Dermis microvascular lymphatic vessel endothelial cell (primary cell): ENCODE measurements at regions not wholly inside any gene's neighbourhood (a gene's known extent, or its start where the extent isn't known, plus 50 kb on each side); places are given as distances from the start of the nearest gene placed in this dataset.
"Not testable (repeated sequence)": the region's sequence is repeated elsewhere in the genome, so short reads cannot be mapped to it uniquely, and the experiment has no call there.

ENCODE experiments used
- DNase-seq, 2 donors: peaks; one replicate each; pipeline versions ENCODE4 v3.0.0 to v3.0.0-alpha.2; 2010; ENCODE audit warnings: low read depth in 2 of 2

DNA sequence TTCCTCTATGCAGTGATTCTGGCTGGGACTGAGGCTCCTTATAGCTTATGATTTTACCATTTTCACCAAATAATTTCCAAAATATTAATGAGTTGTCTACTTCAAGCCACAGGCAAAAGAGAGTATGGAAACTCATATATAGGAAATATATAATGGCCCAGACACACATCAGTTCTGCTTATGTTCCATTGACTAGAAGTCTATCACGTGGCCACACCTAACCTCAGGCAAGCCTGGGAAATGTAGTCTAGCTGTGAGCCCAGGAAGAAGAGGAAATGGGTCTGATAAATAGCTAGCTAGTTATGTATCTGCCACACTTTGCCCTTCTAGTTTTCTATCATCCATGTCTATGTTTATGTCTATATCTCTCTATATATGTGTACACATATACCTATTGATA, 195.1 kb downstream of the OTOL1 start:
- DNase-seq, result no peak

DNA sequence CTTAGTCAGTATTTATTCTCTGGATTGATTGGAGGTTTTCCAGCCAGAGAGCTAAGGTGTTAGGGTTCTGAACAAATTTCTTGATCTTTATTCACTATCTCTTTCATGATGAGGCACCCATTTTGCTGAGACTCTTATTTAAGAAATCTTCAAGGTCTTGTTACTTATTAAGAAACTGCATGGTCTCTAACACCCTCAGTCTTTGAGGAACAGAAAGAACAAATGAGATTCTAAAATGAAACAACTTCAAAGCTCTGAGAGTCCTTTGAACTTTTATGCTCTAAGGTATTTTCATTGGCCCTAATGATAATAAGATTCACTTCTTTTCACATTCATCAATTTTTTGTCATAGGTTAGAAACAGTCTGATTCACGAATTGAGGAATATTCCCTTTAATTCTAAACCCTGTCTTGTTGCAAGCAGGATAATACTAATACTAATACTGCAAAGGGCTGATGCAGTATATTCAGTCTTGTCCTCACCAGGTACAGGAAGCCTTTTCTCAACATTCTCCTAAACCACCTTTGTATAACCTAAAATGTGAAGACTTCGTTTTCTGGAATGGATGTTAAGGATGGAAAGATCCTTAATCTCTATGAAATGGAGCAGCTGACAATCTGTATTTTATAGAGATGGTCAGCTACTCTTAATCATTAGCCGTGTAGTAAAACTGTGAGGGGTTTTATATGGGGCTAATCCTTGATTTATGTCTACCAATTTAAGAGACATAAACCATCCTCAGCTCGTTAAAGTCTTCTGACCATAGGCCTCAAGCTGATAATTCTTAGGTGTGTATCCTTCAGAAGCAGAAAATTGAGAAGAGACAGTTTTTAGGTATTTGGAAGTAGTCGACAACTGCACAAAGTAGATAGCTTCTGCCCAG, 198.3 kb downstream of the OTOL1 start:
- no peak for DNase-seq

DNA sequence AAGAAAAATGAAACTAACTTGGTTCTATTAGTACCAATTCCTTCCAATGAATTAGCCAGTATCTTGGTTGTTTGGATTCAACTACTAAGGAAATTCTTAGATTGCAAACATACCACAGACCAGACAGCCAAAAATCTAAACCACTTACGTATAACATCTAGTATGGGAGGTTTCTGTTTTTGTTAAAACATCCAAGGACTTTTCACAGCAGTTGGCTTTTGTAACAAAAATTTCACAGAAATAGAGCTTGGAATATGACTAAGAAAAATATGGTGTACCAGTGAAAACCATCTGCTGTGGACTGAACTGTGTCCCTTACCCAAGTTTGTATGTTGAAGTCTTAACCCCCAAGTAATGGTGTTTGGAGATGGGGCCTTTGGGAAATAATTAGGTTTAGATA, 199.2 kb downstream of the OTOL1 start:
- no peak for DNase-seq

DNA sequence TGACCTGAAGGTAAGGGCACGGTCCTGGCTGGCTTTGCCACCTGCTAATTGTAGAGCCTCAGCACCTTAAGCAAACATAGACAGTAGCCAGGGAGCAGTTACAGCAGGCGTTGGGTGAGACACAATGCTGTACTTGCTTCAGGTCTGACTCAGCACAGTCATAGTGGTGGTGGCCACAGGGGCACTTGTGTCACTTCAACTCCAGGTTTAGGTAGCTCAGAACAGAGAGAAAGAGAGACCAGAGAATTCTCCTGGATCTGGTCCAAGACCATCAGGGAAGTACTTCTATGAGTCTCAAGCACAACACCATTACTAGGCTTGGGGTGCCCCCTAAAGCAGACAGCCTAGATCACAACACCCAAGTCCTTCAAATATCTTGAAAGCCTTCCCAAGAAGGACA, 204.4 kb downstream of the OTOL1 start:
- no peak for DNase-seq

DNA sequence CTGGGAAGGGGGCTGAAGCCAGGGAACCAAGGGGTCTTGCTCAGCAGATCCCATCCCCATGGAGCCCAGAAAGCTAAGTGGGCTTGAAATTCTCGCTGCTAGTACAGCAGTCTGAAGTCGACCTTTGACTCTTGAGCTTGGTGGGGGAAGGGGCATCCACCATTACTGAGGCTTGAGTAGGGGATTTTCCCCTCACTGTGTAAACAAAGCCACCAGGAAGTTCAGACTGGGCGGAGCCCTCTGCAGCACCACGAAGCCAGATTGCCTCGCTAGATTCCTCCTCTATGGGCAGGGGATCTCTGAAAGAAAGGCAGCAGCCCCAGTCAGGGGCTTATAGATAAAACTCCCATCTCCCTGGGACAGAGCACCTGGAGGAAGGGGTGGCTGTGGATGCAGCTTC, 210.6 kb downstream of the OTOL1 start:
- DNase-seq, result not testable (repeated sequence)

DNA sequence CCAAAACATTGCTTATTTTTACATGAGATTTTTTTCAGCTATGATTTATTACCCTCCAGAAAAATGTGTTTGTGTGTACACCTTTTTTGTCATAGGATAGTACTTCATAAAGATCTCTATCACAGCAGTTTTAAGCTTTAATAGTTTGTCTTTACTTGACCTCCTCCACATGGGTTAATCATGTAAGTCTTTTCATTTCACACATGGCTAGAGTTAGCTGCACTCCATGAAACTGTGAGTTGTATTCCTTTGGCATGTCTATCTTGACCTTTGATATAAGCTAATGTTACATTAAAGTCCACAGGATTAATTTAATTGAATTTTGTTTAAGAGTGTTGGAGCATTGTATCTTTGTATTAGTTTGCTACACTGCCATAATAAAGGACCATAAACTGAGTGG, 217.1 kb downstream of the OTOL1 start:
- no peak for DNase-seq

DNA sequence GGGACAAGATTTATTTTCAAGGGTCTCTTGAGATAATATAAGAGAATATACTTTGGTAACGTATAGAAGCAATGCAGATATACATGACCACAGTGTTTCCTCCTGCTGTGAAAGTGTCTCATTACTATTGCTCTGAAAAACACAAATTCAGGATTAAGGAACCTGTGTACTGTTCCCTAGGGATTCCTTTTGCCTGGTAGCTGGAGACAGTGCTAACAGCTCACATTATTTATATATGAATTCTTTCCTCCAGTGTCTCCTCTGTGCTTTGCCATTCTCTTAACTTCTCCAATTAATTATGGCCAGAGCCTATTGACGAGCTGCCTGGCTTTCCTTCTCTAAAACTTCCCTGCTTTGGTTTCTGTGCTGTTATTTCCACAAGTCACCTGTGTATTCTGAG, 235.4 kb downstream of the OTOL1 start:
- no peak for DNase-seq

DNA sequence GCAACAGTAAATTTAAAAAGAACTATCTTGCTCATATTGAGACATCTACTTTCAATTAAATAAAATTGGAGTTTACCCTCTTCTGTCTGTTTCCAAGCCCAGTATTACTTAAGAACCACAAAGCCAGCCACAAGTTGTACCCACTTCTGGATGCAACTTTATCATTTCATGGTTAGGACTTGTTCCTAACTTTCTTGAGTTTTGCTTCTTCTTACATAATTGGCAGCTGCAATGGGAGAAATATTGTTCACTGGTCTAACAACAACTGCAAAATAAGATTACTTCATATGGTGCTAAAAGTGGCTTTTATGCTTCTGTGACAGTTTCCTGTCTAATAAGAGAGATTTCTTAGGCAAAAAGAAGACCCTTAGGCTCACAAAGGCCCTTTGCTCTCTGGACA, 240.6 kb downstream of the OTOL1 start:
- no peak for DNase-seq

DNA sequence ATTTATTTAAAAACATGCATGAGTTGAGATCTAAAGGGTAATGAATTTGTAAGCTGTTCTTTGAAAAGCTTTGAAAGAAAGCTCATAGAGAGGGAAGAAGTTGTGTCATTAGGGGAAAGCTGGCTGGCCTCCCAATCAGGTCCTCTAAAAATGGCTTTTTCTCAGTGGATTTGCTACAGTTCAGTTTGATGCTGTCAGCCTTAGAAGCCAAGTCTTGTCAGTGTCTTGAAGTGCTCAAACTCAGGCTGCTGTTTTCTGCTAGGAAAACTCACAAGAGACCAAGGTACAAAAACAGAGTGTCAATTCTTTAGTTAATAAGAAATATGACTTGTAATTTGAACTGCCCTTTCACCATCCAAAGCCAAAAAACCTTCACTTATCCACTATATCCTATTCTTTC, 243.8 kb downstream of the OTOL1 start:
- DNase-seq, result no peak

DNA sequence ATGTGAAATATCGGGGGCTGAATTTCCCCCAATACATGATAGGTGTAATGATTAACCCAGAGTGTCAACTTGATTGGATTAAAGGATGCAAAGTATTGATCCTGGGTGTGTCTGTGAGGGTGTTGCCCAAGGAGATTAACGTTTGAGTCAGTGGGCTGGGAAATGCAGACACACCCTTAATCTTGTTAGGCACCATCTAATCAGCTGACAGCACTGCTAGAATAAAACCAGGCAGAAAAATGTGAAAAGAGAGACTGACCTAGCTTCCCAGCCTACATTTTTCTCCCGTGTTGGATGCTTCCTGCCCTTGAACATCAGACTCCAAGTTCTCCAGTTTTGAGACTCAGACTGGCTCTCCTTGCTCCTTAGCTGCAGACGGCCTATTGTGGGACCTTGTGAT, 247.8 kb downstream of the OTOL1 start:
- DNase-seq, result no peak

DNA sequence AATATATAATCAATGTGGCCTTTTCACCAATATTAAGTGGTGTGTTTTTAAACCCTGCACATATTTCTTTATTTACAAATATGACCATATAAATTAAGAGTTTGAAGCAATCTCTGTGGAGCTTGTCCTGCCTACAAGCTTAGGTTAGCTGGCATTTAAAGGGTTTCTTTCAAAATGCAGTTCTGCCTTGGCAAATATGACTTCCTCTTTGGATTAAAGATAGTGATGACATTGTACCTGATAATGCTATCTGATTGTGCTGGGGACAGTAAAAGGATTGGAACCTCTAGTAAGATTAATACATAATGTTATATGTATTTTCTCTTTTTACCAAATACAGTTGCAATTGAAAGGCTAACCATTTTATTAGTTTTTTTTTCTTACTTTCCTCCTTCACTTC, 249.1 kb downstream of the OTOL1 start:
- no peak for DNase-seq

DNA sequence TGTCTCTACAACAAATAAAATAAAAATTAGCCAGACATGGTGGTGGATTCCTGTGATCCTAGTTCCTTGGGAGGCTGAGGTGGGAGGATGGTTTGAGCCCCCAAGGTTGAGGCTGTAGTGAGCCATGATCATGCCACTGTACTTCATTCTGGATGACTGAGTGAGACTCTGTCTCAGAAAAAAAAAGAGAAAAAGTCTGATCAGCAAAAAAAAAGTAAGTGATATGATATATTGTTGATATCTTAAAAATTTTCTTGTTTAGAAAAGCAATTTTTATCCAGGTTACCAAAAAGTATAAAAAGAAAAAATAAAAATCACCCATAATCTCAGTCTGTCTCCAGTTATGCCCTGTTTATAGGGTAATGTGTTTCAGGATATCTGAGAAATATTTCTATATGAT, 251.4 kb downstream of the OTOL1 start:
- DNase-seq, result no peak

DNA sequence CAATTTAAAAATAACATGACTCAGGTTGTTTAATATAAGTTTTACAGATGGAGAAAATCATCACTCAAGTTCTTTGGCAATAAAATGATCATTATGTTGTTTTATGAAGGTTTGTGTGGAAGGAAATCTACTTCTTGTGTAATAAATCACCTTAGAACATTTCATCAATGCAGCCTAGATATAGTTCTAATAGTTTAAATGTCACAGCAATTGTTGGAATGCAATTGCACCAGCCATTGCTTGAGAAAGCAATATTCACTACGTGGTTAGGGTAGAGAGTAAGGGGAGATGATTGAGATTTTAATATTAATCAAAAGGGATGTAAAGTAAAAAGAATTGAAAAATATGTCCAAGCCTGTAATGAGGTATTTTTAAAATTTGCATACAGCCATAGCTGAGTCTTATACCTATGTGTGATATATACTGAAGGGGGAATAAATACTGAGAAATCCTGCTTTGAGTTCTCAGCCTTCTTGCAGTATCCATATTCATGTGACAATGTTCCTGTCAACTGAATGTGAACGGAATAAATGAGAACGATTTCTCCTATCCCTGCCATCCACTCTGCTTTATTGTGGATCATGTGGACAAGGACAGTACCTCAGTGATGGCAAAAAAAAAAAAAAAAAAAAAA, 257.9 kb downstream of the OTOL1 start:
- no peak for DNase-seq

DNA sequence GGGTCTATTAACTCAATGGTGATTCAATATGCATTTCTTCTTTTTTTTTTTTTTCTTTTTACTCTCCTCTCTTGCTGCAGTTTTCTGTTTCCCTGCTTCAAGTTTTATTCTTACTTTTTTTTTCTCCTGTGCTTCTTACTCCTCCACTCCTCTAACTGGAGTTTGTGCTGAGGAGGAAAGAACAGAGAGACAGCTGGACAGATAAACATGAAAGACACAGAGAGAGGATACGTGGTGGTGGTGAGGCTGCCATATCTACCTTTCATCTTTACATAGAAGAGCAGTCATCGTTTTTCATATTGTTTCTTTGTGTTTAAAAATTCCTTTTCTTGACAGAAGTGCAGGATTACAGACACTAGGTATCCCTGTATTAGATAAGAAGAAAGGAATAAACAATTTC, 262.8 kb downstream of the OTOL1 start:
- no peak for DNase-seq

DNA sequence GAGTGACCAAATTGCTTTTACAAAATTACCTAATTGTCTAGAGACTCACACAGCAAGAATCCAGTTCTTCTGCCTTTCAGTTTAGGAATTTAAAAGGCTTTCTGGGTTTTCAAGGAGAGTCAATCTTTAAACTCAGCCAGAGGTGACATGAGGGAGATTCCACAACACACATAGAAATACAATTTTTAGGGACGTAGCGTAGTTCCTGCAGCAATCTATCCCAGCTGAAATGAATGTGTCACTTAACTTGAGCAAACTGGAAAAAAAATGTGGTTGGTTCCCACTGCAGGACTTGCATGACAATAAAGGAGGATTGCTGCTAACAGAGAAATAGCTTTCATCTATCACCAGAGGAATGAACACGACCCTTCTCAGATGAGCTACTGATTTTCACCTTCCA, 269.7 kb downstream of the OTOL1 start:
- no peak for DNase-seq

DNA sequence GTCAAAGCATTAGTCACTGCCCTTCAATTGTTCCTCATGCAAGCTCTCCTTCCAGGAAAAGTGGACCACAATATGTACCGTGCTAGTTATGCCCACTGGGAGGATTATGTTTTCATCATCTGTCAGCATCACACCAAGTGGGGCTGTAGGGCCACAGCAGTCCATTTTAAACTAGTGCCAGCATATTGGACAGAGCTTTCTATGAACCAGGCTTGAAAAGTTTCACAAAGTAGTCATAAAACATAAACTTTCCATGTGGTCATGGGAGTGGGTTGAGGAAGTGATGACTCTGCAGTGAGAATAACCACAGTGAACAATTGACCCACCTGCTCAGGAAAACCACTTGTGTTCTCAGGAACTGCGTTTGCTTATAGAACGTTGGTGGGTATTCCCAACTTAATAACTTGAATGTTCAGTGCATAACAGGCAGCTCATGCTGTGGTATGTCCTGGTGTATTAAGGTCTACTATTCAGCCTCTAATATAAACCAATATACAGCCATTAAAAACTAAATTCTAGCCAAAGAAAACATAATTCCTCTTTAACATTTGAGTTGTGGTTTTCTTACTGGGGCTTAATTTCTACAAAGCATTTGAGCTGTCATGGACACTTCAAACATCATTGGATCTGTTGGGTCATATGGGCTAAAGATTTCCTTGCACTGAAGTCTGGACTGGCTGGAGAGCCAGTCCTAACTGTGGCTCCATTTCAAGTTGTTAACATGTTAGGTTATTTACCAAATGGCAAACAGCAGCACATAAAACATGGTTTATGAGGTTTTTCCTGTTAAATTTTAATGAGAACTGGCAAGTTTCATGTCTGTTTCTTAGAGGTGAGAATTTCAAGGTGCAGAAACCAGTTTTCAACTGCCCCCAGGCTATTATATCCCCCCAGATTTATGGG, 274.1 kb downstream of the OTOL1 start:
- DNase-seq, result no peak

DNA sequence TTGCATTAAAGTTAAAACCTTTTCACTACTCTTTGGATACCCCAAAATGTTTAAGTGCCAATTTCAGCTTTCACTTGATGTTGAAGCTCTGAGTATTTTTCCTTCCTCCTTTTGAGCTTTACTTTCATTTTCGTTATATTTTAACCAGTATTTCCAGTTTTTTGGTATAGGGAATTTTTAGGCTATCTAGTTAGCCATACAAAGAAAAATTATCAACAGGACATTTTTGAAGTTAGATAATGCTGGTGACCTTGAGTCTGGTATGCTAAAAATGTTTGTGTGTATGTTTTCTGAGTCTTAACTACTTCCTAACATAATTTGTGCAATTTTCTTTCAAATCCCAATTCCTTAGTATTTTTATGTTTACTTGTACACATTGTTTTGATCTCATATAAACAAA, 284.8 kb downstream of the OTOL1 start:
- no peak for DNase-seq

DNA sequence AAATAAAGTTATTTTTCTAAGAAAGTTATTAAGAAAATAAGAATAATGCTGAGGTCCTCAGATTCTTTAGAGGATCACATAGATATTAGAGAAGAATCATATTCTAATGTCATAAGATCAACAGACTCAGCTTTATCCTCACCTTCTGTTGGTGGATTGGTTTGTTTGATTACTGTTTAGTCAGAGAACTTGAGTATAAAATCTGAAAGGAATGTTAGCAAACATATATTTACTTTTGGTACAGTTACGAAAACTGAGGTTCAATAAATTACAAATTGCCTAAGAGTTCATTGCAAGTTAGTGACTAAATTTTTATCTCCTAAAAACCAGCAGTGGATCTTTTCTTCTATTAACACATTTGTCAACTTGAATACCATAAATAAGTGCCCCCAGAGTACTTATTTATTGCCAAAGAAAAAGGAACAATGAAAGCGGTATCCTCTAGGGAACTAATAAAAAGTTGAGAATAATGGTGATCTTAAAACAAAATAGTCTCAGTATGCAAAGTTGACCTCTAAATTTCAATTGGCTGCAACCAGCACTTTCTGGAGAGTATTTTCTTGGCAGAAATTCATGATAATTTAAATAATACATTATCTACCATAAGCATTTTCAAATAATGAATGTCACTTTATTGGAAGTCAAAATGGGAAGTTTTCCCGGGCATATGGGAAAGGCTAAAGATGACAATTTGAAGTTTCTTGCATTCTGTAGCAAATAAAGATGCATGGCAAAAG, 296.8 kb downstream of the OTOL1 start:
- no peak for DNase-seq

DNA sequence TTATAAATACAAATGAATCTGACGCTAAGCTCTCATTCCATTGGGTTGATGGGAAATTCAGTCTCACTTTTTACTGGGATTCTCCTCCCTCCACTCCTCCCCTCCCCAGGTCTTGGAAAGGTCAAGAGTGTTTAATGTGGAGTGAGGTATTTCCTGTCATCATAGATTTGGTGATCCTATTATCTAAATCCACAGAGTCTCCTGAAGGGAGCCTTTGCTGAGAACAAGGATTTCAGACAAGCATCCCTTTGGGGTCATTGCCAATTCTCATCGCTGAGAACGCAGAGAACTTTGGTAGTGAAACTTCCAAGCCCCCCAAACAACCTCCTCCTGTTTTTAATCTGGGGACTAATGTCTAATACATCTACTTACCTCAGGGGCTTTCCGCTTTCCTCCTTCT, 297.9 kb downstream of the OTOL1 start:
- DNase-seq, result no peak

DNA sequence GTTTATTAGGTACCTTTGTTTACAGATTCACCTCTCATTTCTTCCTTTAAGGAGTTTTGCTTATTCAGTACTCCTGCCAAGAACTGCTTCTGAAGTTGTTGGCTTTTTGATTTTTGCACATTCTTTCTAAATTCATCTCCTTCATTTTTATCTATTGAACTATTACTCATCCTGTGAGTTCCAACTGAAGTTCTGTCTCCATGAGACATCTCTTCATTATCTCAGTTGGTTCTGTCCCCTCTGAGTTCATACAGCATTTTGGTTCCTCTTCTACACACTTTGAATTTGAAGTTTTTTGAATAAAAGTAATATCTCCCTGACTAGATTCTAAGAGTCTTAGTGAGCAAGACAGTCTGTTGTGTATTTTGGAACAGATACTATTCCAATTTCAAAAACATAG, 299.7 kb downstream of the OTOL1 start:
- DNase-seq, result no peak

DNA sequence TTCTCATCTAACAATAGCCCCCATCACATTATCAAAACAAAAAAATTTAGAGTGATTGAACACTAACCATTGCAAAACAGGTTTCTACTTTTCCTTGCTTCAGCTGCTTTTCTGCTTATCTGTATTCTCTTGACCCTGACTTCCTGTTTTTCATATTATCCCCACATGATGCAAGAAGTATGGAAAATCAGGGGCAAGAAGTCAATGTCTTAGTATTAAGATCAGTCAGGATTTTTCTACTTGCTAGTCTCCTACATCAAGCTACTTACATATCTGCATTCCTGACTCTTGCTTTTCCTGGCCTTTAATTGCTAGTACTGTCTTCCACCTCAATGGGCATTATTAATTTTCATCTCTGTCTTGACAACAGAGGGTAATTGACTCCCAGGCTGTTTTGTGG, 300.2 kb downstream of the OTOL1 start:
- no peak for DNase-seq

DNA sequence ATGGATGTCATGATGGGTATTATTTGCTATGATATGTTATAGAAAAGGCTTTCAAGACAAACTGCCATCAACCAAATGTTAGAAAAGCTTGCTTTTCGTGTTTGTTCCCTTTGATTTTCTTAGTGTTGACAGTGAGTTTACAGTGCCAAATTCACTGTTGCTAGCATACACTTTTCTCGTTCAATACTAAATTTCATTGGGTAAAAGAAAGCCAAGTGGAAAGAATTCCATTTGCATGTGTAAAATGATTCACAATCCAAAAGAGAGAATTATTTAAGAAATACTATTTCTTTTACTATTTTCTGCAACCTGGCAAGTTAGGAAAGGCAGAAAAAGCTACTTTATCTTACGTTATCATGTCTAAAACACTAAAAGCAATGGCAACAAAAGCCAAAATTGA, 301.4 kb downstream of the OTOL1 start:
- DNase-seq, result no peak
